ENCODE measurements at regions not wholly inside any gene's neighbourhood (a gene's known extent, or its start where the extent isn't known, plus 50 kb on each side); places are given as distances from the start of the nearest gene placed in this dataset.
"Not testable (repeated sequence)": the region's sequence is repeated elsewhere in the genome, so short reads cannot be mapped to it uniquely, and the experiment has no call there.

DNA sequence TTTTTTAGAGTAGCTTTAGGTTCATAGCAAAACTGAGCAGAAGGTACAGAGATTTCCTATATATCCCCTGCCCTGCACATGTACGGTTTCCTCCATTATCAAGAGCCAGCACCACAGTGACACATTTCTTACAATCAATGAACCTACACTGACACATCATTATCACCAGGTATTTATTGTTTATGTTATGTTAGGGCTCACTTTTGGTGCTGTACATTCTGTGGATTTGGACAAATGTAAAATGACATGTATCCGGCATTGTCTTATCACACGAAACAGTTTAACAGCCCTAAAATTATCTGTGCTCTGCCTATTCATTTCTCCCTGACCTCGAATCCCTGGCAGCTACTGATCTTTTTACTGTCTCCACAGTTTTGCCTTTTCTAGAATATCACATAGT is 93.7 kb upstream of the DPH5 start:
- ATAC-seq, result no peak
- H3K9me3 Mint-ChIP-seq, result no peaks in the 10 kb centered on the region
- no peak for DNase-seq (ENCODE audit: low spot score in 2 of 2)
- H3K27ac Mint-ChIP-seq, result no peak overlapping the region
- no peaks in the 10 kb centered on the region for H3K36me3 Mint-ChIP-seq

DNA sequence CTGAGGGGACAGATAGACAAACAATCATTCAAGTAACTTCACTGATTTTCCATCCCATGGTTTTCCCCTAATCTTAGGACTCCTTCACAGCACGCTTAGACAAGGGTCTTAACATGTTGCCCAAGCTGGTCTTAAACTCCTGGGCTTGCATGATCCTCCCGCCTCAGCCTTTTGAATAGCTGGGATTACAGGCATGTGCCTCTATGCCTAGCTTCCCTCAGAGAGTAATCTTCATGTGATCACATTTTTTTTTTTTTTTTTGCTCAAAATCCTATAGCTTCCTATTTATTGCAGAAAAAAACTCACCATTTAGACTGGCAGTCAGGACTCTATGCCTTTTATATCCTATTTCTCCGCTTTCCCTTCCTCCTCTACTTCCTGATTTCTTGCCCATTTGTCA is 90.4 kb upstream of the DPH5 start:
- Mint-ChIP-seq H3K36me3 (peaks cover 16 to 29% of the 10 kb centered on the region in 2 donors), H3K27ac (no peak overlapping the region), H3K9me3 (peaks cover 10 to 16% of the 10 kb centered on the region in 2 donors)
- DNase-seq (ENCODE audit: low spot score in 2 of 2), result no peak
- ATAC-seq, result no peak

DNA sequence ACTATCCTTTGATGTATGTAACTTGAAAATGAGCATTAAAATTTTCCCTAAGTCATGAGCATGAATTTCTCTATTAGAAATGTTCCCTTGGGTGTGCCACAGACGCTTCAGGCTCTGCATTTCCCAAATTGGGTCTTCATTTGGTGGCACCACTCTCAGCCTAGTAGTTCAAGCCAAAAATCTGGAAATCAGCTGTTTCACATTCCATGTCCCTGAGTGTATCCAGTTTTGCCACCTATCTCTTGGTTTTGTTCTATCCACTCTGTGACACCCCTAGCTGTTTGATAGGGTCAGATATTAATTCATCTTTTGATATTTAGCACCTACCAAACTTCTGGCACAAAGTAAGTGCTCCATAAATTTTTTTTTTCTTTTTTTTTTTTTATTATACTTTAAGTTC is 89.5 kb upstream of the DPH5 start:
- ATAC-seq (no peak), DNase-seq (ENCODE audit: low spot score in 2 of 2) (no peak)
- H3K27ac Mint-ChIP-seq, result no peak overlapping the region
- peaks cover 17 to 25% of the 10 kb centered on the region in 2 donors for H3K9me3 Mint-ChIP-seq
- H3K36me3 Mint-ChIP-seq, result peaks cover 25 to 37% of the 10 kb centered on the region in 2 donors

DNA sequence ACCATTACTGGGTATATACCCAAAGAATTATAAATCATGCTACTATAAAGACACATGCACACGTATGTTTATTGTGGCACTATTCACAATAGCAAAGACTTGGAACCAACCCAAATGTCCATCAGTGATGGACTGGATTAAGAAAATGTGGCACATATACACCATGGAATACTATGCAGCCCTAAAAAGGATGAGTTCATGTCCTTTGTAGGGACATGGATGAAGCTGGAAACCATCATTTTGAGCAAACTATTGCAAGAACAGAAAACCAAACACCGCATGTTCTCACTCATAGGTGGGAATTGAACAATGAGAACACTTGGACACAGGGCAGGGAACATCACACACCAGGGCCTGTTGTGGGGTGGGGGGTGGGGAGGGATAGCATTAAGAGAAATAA is 88.5 kb upstream of the DPH5 start:
- Mint-ChIP-seq H3K36me3 (peaks cover 28 to 43% of the 10 kb centered on the region in 2 donors), H3K9me3 (peaks cover 21 to 29% of the 10 kb centered on the region in 2 donors)
- not testable (repeated sequence) for ATAC-seq; DNase-seq (ENCODE audit: low spot score in 2 of 2); H3K27ac Mint-ChIP-seq

DNA sequence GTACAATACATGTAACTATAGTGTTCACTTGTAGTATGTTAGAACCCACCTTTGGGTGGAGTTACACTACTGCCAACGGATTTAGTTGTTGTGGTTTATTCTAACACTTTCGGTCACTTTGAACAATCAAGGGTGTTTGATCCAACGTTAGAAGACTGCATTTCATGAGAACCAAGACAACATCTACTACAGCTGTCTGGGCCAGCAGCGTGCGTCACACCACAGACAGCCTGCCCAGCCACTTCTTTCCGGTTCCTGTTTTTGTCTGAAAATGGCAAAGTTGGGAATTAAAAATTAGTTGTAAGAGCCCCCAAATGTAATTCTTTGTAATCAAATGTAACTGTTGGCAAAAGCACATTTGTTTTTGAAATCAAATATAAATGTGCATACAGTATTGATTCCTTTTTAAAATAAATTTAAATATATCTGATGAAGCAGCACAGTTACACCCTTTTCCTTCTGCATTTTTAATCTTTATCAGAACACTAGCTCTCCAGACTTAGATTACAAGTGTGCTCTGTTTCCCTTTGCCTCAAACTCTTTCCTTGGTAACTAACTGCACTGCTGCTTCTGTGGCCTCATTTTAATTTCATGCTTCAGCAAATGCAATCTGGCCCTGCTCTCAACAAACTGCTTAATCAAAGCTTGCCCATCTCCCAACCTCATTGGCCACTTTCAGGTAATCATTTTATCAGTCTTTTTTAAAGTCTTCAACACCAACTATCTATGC is 86.6 kb upstream of the DPH5 start:
- ATAC-seq (peak; percentile 91 to 97), DNase-seq (ENCODE audit: low spot score in 2 of 2) (peak in 1 of 2 donors; percentile 35)
- Mint-ChIP-seq H3K36me3 (peaks cover 33 to 48% of the 10 kb centered on the region in 2 donors), H3K9me3 (peaks cover 26 to 35% of the 10 kb centered on the region in 2 donors), H3K27ac (peak overlapping the region; percentile 82 to 91)

DNA sequence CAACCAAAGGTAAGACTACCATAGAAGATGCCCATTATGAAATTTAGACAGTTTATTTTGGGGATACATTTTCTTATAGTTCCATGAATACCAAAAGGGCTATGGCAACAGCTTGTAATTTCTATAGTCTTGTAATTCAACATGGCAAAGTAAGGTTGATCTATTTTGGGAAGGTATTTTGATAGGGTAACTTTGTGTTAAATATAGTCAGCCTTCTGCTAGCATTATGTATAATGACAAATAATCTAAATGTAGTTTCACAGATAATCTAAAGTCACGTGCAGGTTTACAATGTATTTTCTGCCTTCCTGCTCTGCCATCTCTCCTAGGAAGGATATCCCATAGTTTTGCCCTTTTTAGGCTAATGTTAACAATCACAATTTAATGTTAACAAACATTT is 85.9 kb upstream of the DPH5 start:
- H3K27ac Mint-ChIP-seq, result peak overlapping the region; percentile 29 to 82
- H3K36me3 Mint-ChIP-seq, result peaks cover 33 to 48% of the 10 kb centered on the region in 2 donors
- ATAC-seq (no peak), DNase-seq (ENCODE audit: low spot score in 2 of 2) (no peak)
- peaks cover 26 to 35% of the 10 kb centered on the region in 2 donors for H3K9me3 Mint-ChIP-seq

DNA sequence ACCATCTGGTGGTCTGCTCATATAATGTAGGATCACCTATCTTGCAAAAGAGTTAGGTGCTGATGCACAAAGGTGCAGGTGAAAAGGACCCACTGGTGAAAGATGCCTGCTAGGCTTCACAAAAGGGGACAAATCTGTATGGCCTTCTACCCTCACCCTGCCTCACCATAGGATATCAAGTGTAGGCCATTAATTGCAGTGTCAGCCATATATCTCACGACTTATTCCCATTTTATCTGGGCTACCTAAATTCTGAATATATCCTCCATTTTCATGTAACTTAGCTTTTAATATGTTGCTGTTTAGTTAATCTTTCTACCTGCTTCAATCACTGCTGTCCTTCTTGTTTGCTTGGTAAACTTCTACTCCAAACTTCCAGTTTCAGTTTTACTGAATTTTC is 84.2 kb upstream of the DPH5 start:
- ATAC-seq, result no peak
- Mint-ChIP-seq H3K36me3 (peaks cover 33 to 48% of the 10 kb centered on the region in 2 donors), H3K27ac (no peak overlapping the region), H3K9me3 (peaks cover 26 to 35% of the 10 kb centered on the region in 2 donors)
- DNase-seq (ENCODE audit: low spot score in 2 of 2), result no peak

DNA sequence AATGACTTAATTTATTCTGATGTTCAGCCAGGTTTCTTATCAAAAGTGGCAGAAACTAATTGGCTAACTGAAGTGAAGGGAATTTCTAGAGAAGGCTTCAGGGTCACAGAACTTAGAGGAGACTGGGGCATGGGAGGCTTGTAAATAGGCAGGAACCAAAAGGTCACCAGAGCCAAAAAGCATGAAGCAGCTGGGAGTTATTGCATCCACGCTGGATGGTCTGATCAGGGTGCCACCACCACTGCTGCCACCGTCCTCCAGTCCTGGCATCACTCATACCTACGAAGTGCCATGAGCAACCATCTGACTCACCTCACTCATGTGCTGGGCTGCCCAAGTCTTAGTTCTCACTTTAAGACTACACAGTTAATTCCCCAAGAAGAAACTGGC is 82.5 kb upstream of the DPH5 start:
- no peak for DNase-seq (ENCODE audit: low spot score in 2 of 2)
- no peak overlapping the region for H3K27ac Mint-ChIP-seq
- peaks cover 26 to 35% of the 10 kb centered on the region in 2 donors for H3K9me3 Mint-ChIP-seq
- H3K36me3 Mint-ChIP-seq, result peaks cover 33 to 38% of the 10 kb centered on the region in 2 donors
- peak; percentile 51 to 88 for ATAC-seq

DNA sequence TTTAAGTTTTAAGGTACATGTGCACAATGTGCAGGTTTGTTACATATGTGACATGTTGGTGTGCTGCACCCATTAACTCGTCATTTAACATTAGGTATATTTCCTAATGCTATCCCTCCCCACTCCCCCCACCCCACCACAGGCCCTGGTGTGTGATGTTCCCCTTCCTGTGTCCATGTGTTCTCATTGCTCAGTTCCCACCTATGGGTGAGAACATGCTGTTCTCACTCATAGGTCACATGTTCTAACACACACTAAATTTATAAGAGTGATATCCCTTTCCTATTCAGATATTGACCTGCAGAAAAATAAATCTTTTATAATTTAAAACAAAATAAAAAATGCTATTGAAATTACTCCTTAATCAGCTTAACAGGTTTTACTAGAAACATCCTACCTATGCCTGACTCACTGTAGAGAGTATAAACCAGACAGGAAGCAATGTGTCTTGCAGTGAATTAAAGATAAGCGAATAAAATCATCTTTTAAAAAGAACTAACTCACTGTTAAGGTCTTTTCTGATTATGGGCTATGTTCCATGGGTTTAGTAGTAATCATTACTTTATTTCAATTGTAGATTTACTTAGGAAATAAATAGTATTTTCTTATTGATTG is 82.0 kb upstream of the DPH5 start:
- ATAC-seq, result no peak
- Mint-ChIP-seq H3K36me3 (peaks cover 30 to 33% of the 10 kb centered on the region in 2 donors), H3K27ac (no peak overlapping the region), H3K9me3 (peaks cover 23 to 31% of the 10 kb centered on the region in 2 donors)
- DNase-seq (ENCODE audit: low spot score in 2 of 2), result no peak

DNA sequence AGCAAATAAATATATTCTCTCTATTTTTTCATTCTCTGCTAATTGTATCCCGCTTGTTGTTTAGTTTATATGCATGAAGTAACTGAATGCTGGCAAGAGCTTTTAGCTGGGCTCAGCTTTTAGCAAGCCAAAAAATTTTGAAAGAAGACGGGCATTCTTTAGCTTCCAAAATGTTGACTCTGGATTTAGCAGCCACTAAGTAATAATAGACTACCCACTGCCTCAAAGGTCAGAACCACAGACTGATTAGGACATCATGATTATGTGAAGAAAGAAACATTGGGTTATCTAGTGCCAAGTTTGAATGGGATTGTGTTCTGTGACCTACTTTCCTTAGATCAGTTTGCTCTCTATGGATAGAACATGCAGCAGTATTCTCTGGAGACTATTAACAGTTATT is 80.3 kb upstream of the DPH5 start:
- no peak for DNase-seq (ENCODE audit: low spot score in 2 of 2)
- ATAC-seq, result no peak
- Mint-ChIP-seq H3K9me3 (peaks cover 16 to 22% of the 10 kb centered on the region in 2 donors), H3K36me3 (peaks cover 15 to 18% of the 10 kb centered on the region in 2 donors), H3K27ac (no peak overlapping the region)

DNA sequence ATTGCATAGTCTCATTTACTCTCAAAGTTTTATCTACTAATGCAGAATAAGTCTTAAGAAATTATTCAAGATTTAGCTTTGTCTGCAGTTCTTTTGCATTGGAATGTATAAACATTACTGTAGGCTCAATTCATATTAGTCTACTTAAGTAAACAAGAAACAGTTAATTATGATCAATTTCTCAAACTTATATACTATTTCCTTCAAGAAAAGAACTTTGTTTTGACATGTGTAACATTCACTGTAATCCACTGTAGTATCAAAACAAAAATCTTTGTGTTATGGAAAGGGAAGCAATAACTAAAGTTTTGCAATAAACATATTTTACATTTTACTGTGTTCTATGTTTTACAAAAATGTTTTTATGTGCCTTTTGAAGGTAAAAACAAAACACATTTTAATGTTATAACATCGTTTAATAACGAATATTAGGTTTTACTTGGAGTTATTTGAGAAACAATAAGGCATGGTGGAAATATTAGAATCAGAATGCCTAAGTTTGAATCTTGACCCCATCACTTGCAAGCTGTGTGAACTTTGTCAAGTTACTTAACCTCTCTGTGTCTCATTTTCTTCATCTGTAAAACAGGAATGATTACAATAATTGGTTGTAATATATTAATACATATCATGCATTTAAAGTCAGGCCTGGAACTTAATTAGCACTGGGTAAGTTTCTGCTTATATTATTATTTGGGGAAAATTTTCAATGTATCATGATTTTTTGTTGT is 77.0 kb upstream of the DPH5 start:
- Mint-ChIP-seq H3K36me3 (no peaks in the 10 kb centered on the region), H3K27ac (no peak overlapping the region), H3K9me3 (peaks cover 0 to 5% of the 10 kb centered on the region in 2 donors)
- no peak for DNase-seq (ENCODE audit: low spot score in 2 of 2)
- no peak for ATAC-seq

DNA sequence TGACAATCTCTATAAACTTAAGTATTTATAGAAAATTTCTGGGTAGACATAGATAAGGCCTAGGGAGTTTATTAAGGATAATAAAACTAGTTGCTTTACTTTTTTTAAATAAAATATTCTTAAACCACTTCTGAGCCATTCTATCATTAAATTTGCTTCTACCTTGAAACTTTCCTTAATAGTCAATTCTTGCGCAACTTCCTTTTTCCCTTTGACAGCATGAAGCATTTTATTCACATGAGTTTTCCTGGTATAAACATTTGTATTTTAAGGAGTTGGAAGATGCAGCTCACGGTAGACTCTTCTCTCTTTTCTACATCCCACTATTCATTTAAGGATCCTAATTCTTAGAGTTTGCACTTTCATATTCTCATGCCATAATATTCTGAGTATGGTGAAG is 75.8 kb upstream of the DPH5 start:
- H3K36me3 Mint-ChIP-seq, result no peaks in the 10 kb centered on the region
- H3K9me3 Mint-ChIP-seq, result peaks cover 0 to 5% of the 10 kb centered on the region in 2 donors
- no peak overlapping the region for H3K27ac Mint-ChIP-seq
- DNase-seq (ENCODE audit: low spot score in 2 of 2), result no peak
- ATAC-seq, result no peak

DNA sequence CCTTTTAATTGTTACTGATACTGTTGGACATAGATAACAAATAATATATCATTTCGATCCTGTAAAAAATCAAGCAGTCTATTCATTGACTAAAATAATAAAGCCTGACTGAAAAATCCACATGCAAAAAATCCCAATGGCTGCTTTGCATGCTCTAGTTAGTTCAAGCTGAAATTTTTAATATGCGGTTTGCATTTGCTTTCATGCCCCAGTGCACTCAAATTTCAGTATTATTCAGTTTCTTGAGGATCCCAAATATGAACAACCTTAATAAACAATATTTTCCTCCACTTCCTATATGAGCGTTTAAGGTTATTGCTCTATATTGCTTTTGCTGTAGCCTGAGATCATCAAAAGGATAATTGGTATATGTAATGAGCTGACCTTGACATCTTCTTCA is 75.1 kb upstream of the DPH5 start:
- DNase-seq (ENCODE audit: low spot score in 2 of 2), result no peak
- ATAC-seq, result no peak
- H3K36me3 Mint-ChIP-seq, result peaks cover 0 to 3% of the 10 kb centered on the region in 2 donors

DNA sequence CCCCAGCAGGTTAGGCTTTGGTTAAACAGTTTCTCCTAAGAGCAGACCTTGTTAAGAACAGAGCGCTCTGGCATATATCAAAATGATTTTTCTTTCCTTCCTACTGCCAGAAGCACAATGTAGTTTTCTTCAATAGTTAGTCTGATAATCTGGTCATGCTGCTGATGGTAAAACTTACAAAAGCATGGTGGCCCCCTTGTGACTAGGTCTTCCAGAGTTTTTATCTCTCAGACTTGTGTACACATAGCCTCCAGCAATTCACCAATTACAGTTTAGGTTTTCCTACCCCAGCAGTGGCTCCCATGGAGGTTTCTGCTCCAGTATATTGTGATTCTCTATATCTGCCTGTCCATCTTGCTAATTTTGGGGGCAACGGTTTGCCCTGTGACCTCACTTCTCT is 73.3 kb upstream of the DPH5 start:
- ATAC-seq, result no peak
- DNase-seq (ENCODE audit: low spot score in 2 of 2), result no peak
- H3K9me3 Mint-ChIP-seq, result peaks cover 5 to 8% of the 10 kb centered on the region in 2 donors
- peaks cover 0 to 4% of the 10 kb centered on the region in 2 donors for H3K36me3 Mint-ChIP-seq
- no peak overlapping the region for H3K27ac Mint-ChIP-seq

More for the DNA sequence above, 75.1 kb upstream of the DPH5 start:
- Mint-ChIP-seq H3K27ac (no peak overlapping the region), H3K9me3 (peaks cover 3 to 7% of the 10 kb centered on the region in 2 donors)

DNA sequence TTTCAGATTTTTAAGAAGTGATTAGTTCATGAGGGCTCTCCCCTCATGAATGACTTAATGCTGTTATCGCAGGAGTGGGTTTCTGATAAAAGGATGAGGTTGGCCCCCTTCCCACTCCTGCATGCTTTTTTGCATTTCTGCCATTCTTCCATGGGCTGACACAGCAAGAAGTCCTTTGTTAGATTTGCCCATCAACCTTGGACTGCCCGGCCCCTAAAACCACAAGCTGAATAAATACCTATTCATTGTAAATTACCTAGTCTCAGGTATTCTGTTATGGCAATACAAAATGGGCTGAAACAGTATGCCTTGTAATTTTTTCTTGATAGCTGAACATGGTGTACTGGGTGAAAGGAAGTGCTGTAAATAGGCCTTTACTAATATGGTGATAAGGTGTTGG is 72.7 kb upstream of the DPH5 start:
- peaks cover 1 to 4% of the 10 kb centered on the region in 2 donors for H3K36me3 Mint-ChIP-seq
- no peak overlapping the region for H3K27ac Mint-ChIP-seq
- no peak for ATAC-seq
- peaks cover 5 to 8% of the 10 kb centered on the region in 2 donors for H3K9me3 Mint-ChIP-seq
- no peak for DNase-seq (ENCODE audit: low spot score in 2 of 2)

DNA sequence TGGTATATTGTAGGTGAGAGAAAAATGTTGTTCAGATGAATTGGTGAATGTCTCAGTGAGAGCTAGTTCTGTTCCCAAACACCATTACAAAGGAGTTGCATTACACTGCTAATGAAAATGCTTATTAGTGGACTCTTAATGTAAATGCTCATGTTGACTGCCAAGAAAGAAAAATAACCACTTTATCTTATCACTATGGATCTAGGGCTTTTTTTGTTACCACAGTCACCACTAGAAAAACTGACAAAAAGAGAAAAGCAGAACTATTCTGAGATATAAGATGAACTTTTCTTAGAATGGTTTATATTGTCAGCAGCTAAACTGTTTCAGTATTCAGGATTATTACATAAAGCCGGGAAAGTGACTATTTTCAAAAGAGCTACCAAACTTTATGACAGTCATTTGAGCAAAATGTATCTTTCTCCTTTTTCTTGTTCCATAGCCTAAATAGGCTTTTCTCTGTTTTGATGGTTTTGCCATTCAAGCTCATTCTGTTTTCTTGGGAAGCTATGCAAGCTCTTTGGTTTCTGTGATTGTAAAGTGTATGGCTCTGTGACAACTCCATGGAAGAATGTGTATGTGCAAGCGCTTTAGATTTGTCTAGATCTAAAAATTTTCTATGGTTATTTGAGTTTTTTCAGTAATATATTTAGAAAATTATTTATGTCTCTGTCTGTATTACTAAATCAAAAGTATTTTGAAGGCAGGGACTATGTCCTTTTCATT is 64.2 kb upstream of the DPH5 start:
- H3K27ac Mint-ChIP-seq, result no peak overlapping the region
- DNase-seq (ENCODE audit: low spot score in 2 of 2) (no peak), ATAC-seq (no peak)
- H3K36me3 Mint-ChIP-seq, result peaks cover 4 to 20% of the 10 kb centered on the region in 2 donors
- peaks cover 0 to 4% of the 10 kb centered on the region in 2 donors for H3K9me3 Mint-ChIP-seq

DNA sequence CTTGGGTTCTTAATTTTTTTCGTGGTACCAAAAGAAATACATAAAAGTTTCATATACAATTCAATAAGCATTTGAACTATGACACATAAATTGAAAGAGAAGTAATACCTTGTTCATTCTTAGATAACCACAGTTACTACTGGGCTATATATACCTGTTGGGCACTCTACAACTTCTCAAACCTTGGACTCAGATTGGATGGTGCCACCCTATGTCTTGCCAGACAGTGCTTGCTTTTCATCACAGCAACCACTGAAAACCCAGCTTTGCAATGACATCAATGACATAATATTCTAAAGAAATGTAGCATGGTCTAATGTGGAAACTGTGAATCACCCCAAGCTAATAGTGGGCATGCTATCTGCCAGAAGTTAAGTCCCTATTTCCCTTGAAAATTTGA is 62.8 kb upstream of the DPH5 start:
- ATAC-seq (peak; percentile 35 to 59), DNase-seq (ENCODE audit: low spot score in 2 of 2) (no peak)
- H3K36me3 Mint-ChIP-seq, result peaks cover 5 to 24% of the 10 kb centered on the region in 2 donors
- peaks cover 0 to 4% of the 10 kb centered on the region in 2 donors for H3K9me3 Mint-ChIP-seq
- H3K27ac Mint-ChIP-seq, result no peak overlapping the region
